HG03064 (cell line): ENCODE measurements at regions not wholly inside any gene's neighbourhood (a gene's known extent, or its start where the extent isn't known, plus 50 kb on each side); places are given as distances from the start of the nearest gene placed in this dataset.

ENCODE experiments used
- ATAC-seq: cut with Tn5 transposase; IDR thresholded peaks from one replicate; pipeline ENCODE4 v1.9.1; 2021; ENCODE audit warnings: low read depth; ENCODE audit not compliant: unreplicated experiment

- no peak for ATAC-seq
Measured at GRCh38 chr12:13695781-13696180, 285.6 kb downstream of the GRIN2B start.

- no peak for ATAC-seq
Measured at GRCh38 chr12:13692332-13692731, 289.1 kb downstream of the GRIN2B start.

- no peak for ATAC-seq
Measured at GRCh38 chr12:13691598-13691997, 289.8 kb downstream of the GRIN2B start.

- no peak for ATAC-seq
Measured at GRCh38 chr12:13687633-13688032, 293.8 kb downstream of the GRIN2B start.

GRCh38 chr12:13686260-13686659 is 295.1 kb downstream of the GRIN2B start:
- ATAC-seq = no peak

GRCh38 chr12:13680916-13681315 is 300.5 kb downstream of the GRIN2B start:
- ATAC-seq = no peak

- ATAC-seq = no peak
Measured at GRCh38 chr12:13676880-13677279, 304.5 kb downstream of the GRIN2B start.

- no peak for ATAC-seq
Measured at GRCh38 chr12:13670285-13670866, 311.0 kb downstream of the GRIN2B start.

- ATAC-seq = no peak
Measured at GRCh38 chr12:13668880-13669279, 312.5 kb downstream of the GRIN2B start.

- no peak for ATAC-seq
Measured at GRCh38 chr12:13666806-13667205, 314.6 kb downstream of the GRIN2B start.

- ATAC-seq = no peak
Measured at GRCh38 chr12:13661005-13661887, 320.2 kb downstream of the GRIN2B start.

GRCh38 chr12:13654456-13654855 is 326.9 kb downstream of the GRIN2B start:
- ATAC-seq = no peak

GRCh38 chr12:13652105-13652504 is 329.3 kb downstream of the GRIN2B start:
- no peak for ATAC-seq

- no peak for ATAC-seq
Measured at GRCh38 chr12:13635709-13636108, 345.7 kb downstream of the GRIN2B start.

GRCh38 chr12:13631873-13632272 is 349.5 kb downstream of the GRIN2B start:
- ATAC-seq = no peak

GRCh38 chr12:13630354-13630753 is 351.0 kb downstream of the GRIN2B start:
- ATAC-seq = no peak

- ATAC-seq = no peak
Measured at GRCh38 chr12:13628067-13628466, 353.3 kb downstream of the GRIN2B start.

- no peak for ATAC-seq
Measured at GRCh38 chr12:13627536-13627935, 353.9 kb downstream of the GRIN2B start.

GRCh38 chr12:13613297-13613696 is 368.1 kb downstream of the GRIN2B start:
- no peak for ATAC-seq

GRCh38 chr12:13609894-13610679 is 371.3 kb downstream of the GRIN2B start:
- no peak for ATAC-seq

GRCh38 chr12:13606290-13606689 is 375.1 kb downstream of the GRIN2B start:
- ATAC-seq = no peak
